ENCODE measurements at regions not wholly inside any gene's neighbourhood (a gene's known extent, or its start where the extent isn't known, plus 50 kb on each side); places are given as distances from the start of the nearest gene placed in this dataset.

GRCh38 chr12:28937196-28937595, 211.9 kb upstream of the FAR2 start:
- no peak for DNase-seq (ENCODE audit: low read depth)
- no peak overlapping the region for H3K4me3 ChIP-seq (ENCODE audit: low read depth, low read length)
- TF ChIP-seq CTCF (IDR thresholded peaks at IDR 0.05; ENCODE audit: low read depth, low read length, missing control alignments), result no peak

- TF ChIP-seq CTCF (IDR thresholded peaks at IDR 0.05; ENCODE audit: low read depth, low read length, missing control alignments), result no peak
- DNase-seq (ENCODE audit: low read depth), result no peak
- H3K4me3 ChIP-seq (ENCODE audit: low read depth, low read length), result no peak overlapping the region
Observed at GRCh38 chr12:28938056-28938455, 211.0 kb upstream of the FAR2 start.

- DNase-seq (ENCODE audit: low read depth), result no peak
- no peak overlapping the region for H3K4me3 ChIP-seq (ENCODE audit: low read depth, low read length)
- TF ChIP-seq CTCF (IDR thresholded peaks at IDR 0.05; ENCODE audit: low read depth, low read length, missing control alignments), result no peak
Observed at GRCh38 chr12:28938581-28939235, 210.4 kb upstream of the FAR2 start.

- TF ChIP-seq CTCF (IDR thresholded peaks at IDR 0.05; ENCODE audit: low read depth, low read length, missing control alignments), result no peak
- H3K4me3 ChIP-seq (ENCODE audit: low read depth, low read length), result no peak overlapping the region
- no peak for DNase-seq (ENCODE audit: low read depth)
Observed at GRCh38 chr12:28939427-28939826, 209.7 kb upstream of the FAR2 start.

GRCh38 chr12:28941248-28941647, 207.8 kb upstream of the FAR2 start:
- no peak for DNase-seq (ENCODE audit: low read depth)
- H3K4me3 ChIP-seq (ENCODE audit: low read depth, low read length), result no peak overlapping the region
- TF ChIP-seq CTCF (IDR thresholded peaks at IDR 0.05; ENCODE audit: low read depth, low read length, missing control alignments), result no peak

GRCh38 chr12:28946361-28946760, 202.7 kb upstream of the FAR2 start:
- TF ChIP-seq CTCF (IDR thresholded peaks at IDR 0.05; ENCODE audit: low read depth, low read length, missing control alignments), result no peak
- no peak overlapping the region for H3K4me3 ChIP-seq (ENCODE audit: low read depth, low read length)
- no peak for DNase-seq (ENCODE audit: low read depth)

- no peak for TF ChIP-seq CTCF (IDR thresholded peaks at IDR 0.05; ENCODE audit: low read depth, low read length, missing control alignments)
- H3K4me3 ChIP-seq (ENCODE audit: low read depth, low read length), result no peak overlapping the region
- no peak for DNase-seq (ENCODE audit: low read depth)
Observed at GRCh38 chr12:28948685-28949084, 200.4 kb upstream of the FAR2 start.

All from GM12864 (cell line).